ENCODE measurements at regions not wholly inside any gene's neighbourhood (a gene's known extent, or its start where the extent isn't known, plus 50 kb on each side); places are given as distances from the start of the nearest gene placed in this dataset.

GRCh38 chr5:129405222-129405621, 54.9 kb upstream of the ADAMTS19 start:
- TF ChIP-seq GATA2 (IDR thresholded peaks at IDR 0.05; ENCODE audit: low read depth, low read length) (no peak), GATA3 (IDR thresholded peaks at IDR 0.05; ENCODE audit: low read depth, low read length) (no peak)

GRCh38 chr5:129406440-129406839, 53.7 kb upstream of the ADAMTS19 start:
- TF ChIP-seq GATA2 (IDR thresholded peaks at IDR 0.05; ENCODE audit: low read depth, low read length): no peak

Measured in SH-SY5Y (cell line).